ENCODE measurements at regions not wholly inside any gene's neighbourhood (a gene's known extent, or its start where the extent isn't known, plus 50 kb on each side); places are given as distances from the start of the nearest gene placed in this dataset.

- Histone ChIP-seq H3K4me3 (no peak overlapping the region), H3K4me1 (no peaks in the 10 kb centered on the region), H3K27ac (no peak overlapping the region), H3K36me3 (ENCODE audit: low read depth, missing control alignments) (no peaks in the 10 kb centered on the region), H3K9me3 (no peaks in the 10 kb centered on the region), H3K27me3 (no peaks in the 10 kb centered on the region)
- no peak for DNase-seq
- no peak for TF ChIP-seq CTCF (IDR thresholded peaks at IDR 0.05)
- no peak for TF ChIP-seq POLR2A (IDR thresholded peaks at IDR 0.05)
- intact Hi-C loops (cut with DNase I; ENCODE audit: low total_unique reads) = no loop called here
Measured at GRCh38 chr12:29940811-29941210, 157.1 kb upstream of the TMTC1 start.

- H3K9me3 ChIP-seq = no peaks in the 10 kb centered on the region
- H3K4me1 ChIP-seq = no peaks in the 10 kb centered on the region
- TF ChIP-seq CTCF (IDR thresholded peaks at IDR 0.05) (no peak), POLR2A (IDR thresholded peaks at IDR 0.05) (no peak)
- H3K36me3 ChIP-seq (ENCODE audit: low read depth, missing control alignments) = no peaks in the 10 kb centered on the region
- H3K27me3 ChIP-seq = no peaks in the 10 kb centered on the region
- intact Hi-C loops (cut with DNase I; ENCODE audit: low total_unique reads) = no loop called here
- H3K27ac ChIP-seq = no peak overlapping the region
- no peak overlapping the region for H3K4me3 ChIP-seq
- DNase-seq = no peak
Measured at GRCh38 chr12:29930503-29930902, 146.8 kb upstream of the TMTC1 start.

- TF ChIP-seq CTCF (IDR thresholded peaks at IDR 0.05) = no peak
- no peak overlapping the region for H3K27ac ChIP-seq
- H3K9me3 ChIP-seq = no peaks in the 10 kb centered on the region
- H3K27me3 ChIP-seq = no peaks in the 10 kb centered on the region
- no peaks in the 10 kb centered on the region for H3K4me1 ChIP-seq
- H3K36me3 ChIP-seq (ENCODE audit: low read depth, missing control alignments) = no peaks in the 10 kb centered on the region
- intact Hi-C loops (cut with DNase I; ENCODE audit: low total_unique reads) = no loop called here
- 82 to 83% methylated on average over 2 of the region's 2 CpGs for WGBS, 2 donors
- DNase-seq = no peak
- H3K4me3 ChIP-seq = no peak overlapping the region
Measured at GRCh38 chr12:29929295-29929694, 145.6 kb upstream of the TMTC1 start.

GRCh38 chr12:29921307-29921706 lies 137.6 kb upstream of the TMTC1 start:
- intact Hi-C loops (cut with DNase I; ENCODE audit: low total_unique reads) = no loop called here
- no peaks in the 10 kb centered on the region for H3K27me3 ChIP-seq
- no peaks in the 10 kb centered on the region for H3K36me3 ChIP-seq (ENCODE audit: low read depth, missing control alignments)
- H3K27ac ChIP-seq = no peak overlapping the region
- H3K9me3 ChIP-seq = no peaks in the 10 kb centered on the region
- DNase-seq = no peak
- no peak overlapping the region for H3K4me3 ChIP-seq
- H3K4me1 ChIP-seq = no peaks in the 10 kb centered on the region
- TF ChIP-seq POLR2A (IDR thresholded peaks at IDR 0.05) (no peak), CTCF (IDR thresholded peaks at IDR 0.05) (no peak)
- 55 to 64% methylated on average over 1 of the region's 1 CpG for WGBS, 2 donors

GRCh38 chr12:29908157-29908556 lies 124.4 kb upstream of the TMTC1 start:
- DNase-seq = no peak
- Histone ChIP-seq H3K4me3 (no peak overlapping the region), H3K9me3 (no peaks in the 10 kb centered on the region), H3K27ac (no peak overlapping the region), H3K36me3 (ENCODE audit: low read depth, missing control alignments) (no peaks in the 10 kb centered on the region), H3K4me1 (no peaks in the 10 kb centered on the region), H3K27me3 (no peaks in the 10 kb centered on the region)
- intact Hi-C loops (cut with DNase I; ENCODE audit: low total_unique reads) = no loop called here
- WGBS, 2 donors = 59 to 71% methylated on average over 1 of the region's 1 CpG
- TF ChIP-seq CTCF (IDR thresholded peaks at IDR 0.05) (no peak), POLR2A (IDR thresholded peaks at IDR 0.05) (no peak)

All from testis (tissue), 2 donors.